Transverse colon (tissue), 4 donors: ENCODE measurements at regions not wholly inside any gene's neighbourhood (a gene's known extent, or its start where the extent isn't known, plus 50 kb on each side); places are given as distances from the start of the nearest gene placed in this dataset.

Experiments
- DNase-seq: peaks from one replicate; pipeline ENCODE4 v3.0.0-alpha.2; 2019
- H3K27ac ChIP-seq, 4 donors: fragments of 200-600 bp; sonication (generic); 2 replicates each; pipeline ENCODE4 v1.5.1; 2016 to 2018; ENCODE audit warnings: inconsistent platforms in 4 of 4
- H3K27me3 ChIP-seq: fragments of 200-600 bp; sonication (generic); 2 replicates; pipeline ENCODE4 v1.5.1; 2017; ENCODE audit warnings: inconsistent platforms
- H3K36me3 ChIP-seq, 4 donors: fragments of 200-600 bp; sonication (generic); 2 replicates each; pipeline ENCODE4 v1.5.1; 2017 to 2019; ENCODE audit warnings: inconsistent platforms in 4 of 4
- H3K4me1 ChIP-seq, 4 donors: fragments of 200-600 bp; sonication (generic); 2 replicates each; pipeline ENCODE4 v1.5.1; 2017 to 2020; ENCODE audit warnings: inconsistent platforms in 4 of 4
- H3K4me3 ChIP-seq, 4 donors: fragments of 200-600 bp; sonication (generic); 1 replicate in 1 of 4; 2 replicates in 3 of 4; pipeline versions ENCODE4 v1.5.1 to v1.6.1; 2017 to 2019; ENCODE audit warnings: inconsistent platforms in 4 of 4
- H3K9me3 ChIP-seq, 2 donors: fragments of 200-600 bp; sonication (generic); 2 replicates each; pipeline ENCODE4 v1.5.1; 2017 to 2019; ENCODE audit warnings: inconsistent platforms in 2 of 2
- CTCF ChIP-seq, 5 experiments: fragments of 200-600 bp in 3 of 5; fragments of 450-650 bp in 2 of 5; sonication (generic) in 3 of 5; IDR thresholded peaks; 1 replicate in 2 of 5; 2 replicates in 3 of 5; pipeline ENCODE4 v1.5.1; 2016 to 2017; ENCODE audit warnings: antibody characterized with exemption in 5 of 5, inconsistent platforms in 3 of 5, mild to moderate bottlenecking in 2 of 5, moderate library complexity in 1 of 5
- EP300 ChIP-seq: sonication (generic); formaldehyde crosslinking; IDR thresholded peaks from one replicate; pipeline ENCODE4 v1.6.1; 2017; ENCODE audit warnings: antibody characterized with exemption, low read depth
- POLR2A ChIP-seq: fragments of 450-650 bp; IDR thresholded peaks from one replicate; pipeline ENCODE4 v1.6.1; 2016; ENCODE audit warnings: antibody characterized with exemption, mild to moderate bottlenecking, moderate library complexity
- POLR2AphosphoS5 ChIP-seq, 3 donors: sonication (generic); formaldehyde crosslinking; IDR thresholded peaks; one replicate each; pipeline ENCODE4 v1.6.1; 2016; ENCODE audit warnings: antibody characterized with exemption in 3 of 3
- WGBS, 2 donors: methylation state at CpG; one replicate each; pipeline ENCODE4 v1.1.5; 2018; ENCODE audit warnings: low coverage in 1 of 2; 5-methylcytosine and 5-hydroxymethylcytosine counted together
- in situ Hi-C, 4 donors: fragments of 200-750 bp; cut with MboI; loops; one replicate each; pipeline versions ENCODE4 v1.15.0 to v1.15.1; 2017; ENCODE audit warnings: low sequenced_read_pairs in 3 of 4, low pct_ligation_motif_present in 1 of 4, low pct_unique_long_range_greater_than_20kb in 1 of 4
- intact Hi-C: fragments of 100-400 bp; cut with DNase I; formaldehyde crosslinking; loops from one replicate; pipeline ENCODE4 v1.15.1; 2023; ENCODE audit warnings: low total_unique reads

GRCh38 chr15:23760024-23760423 is 72.9 kb upstream of the NDN start:
- Histone ChIP-seq H3K36me3 (no peaks in the 10 kb centered on the region), H3K4me1 (no peaks in the 10 kb centered on the region), H3K27ac (no peak overlapping the region), H3K9me3 (no peaks in the 10 kb centered on the region), H3K27me3 (no peaks in the 10 kb centered on the region), H3K4me3 (no peak overlapping the region)
- no peak for DNase-seq
- in situ Hi-C loops (no loop called here), intact Hi-C loops (no loop called here)
- TF ChIP-seq POLR2AphosphoS5 (IDR thresholded peaks at IDR 0.05): no peak
- TF ChIP-seq POLR2A: no peak
- TF ChIP-seq CTCF (IDR thresholded peaks at IDR 0.05): no peak
- TF ChIP-seq EP300: no peak
- 56 to 62% methylated on average over 4 of the region's 4 CpGs for WGBS, 2 donors

DNA sequence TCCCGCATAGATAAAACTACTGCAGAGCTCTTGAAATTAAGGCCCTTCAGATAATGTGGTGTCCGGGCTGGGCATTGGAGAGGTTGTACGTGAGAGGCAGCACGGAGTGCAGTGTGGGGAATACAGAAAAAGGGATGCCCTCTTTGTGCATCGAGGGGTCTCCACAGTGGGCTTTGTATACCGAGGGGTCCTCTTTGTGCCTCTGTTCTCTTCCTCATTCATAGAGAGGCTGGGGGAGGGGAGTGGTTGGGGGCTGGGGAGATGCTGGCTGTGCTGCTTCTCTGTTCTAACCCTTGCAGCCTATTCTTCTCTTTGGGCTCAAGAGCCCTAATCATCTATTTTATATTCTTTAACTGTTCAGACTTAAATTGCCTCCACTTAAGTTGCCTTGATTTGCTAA is 74.3 kb upstream of the NDN start:
- WGBS, 2 donors: 81 to 84% methylated on average over 4 to 6 of the region's 6 CpGs
- TF ChIP-seq CTCF (IDR thresholded peaks at IDR 0.05) (no peak), POLR2A (no peak), POLR2AphosphoS5 (IDR thresholded peaks at IDR 0.05) (no peak)
- Histone ChIP-seq H3K4me3 (no peak overlapping the region), H3K4me1 (no peaks in the 10 kb centered on the region), H3K36me3 (no peaks in the 10 kb centered on the region), H3K27ac (no peak overlapping the region), H3K27me3 (no peaks in the 10 kb centered on the region), H3K9me3 (no peaks in the 10 kb centered on the region)
- in situ Hi-C loops: no loop called here
- DNase-seq: no peak
- intact Hi-C loops: no loop called here

- no peak for TF ChIP-seq CTCF (IDR thresholded peaks at IDR 0.05)
- no peak for TF ChIP-seq POLR2AphosphoS5 (IDR thresholded peaks at IDR 0.05)
- no peak for TF ChIP-seq POLR2A
- TF ChIP-seq EP300: no peak
- Histone ChIP-seq H3K27ac (no peak overlapping the region), H3K36me3 (no peaks in the 10 kb centered on the region), H3K4me3 (no peak overlapping the region), H3K9me3 (no peaks in the 10 kb centered on the region), H3K27me3 (no peaks in the 10 kb centered on the region), H3K4me1 (no peaks in the 10 kb centered on the region)
- intact Hi-C loops (no loop called here), in situ Hi-C loops (no loop called here)
- 73% methylated on average over 8 of the region's 8 CpGs; no CpG with 5 or more reads in 1 of the 2 donors for WGBS, 2 donors
- DNase-seq: no peak
Measured at GRCh38 chr15:23762026-23762425, 74.9 kb upstream of the NDN start.

DNA sequence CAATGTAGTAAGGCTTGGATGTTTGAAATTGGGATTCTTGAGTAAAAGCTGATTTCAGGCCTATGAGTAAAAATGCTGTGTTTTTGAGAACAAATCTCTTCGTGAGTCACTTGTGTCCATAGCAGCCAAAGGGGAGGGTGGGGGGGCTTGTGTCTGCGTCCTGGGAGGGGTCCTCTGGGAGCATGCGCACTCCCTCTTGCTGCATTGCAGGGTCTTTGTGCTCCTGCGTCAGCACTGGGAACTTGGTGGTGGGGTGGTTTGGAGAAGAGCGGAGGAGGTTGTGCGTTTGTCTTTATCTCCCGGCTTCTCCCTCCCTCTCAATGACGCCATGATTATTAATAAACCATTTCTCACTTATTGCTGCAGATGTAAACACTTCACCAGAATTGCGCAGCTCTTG is 75.9 kb upstream of the NDN start:
- 83 to 84% methylated on average over 7 to 9 of the region's 9 CpGs for WGBS, 2 donors
- intact Hi-C loops: no loop called here
- no peak for DNase-seq
- Histone ChIP-seq H3K4me3 (no peak overlapping the region), H3K9me3 (no peaks in the 10 kb centered on the region), H3K4me1 (no peaks in the 10 kb centered on the region), H3K27ac (no peak overlapping the region), H3K36me3 (no peaks in the 10 kb centered on the region), H3K27me3 (no peaks in the 10 kb centered on the region)
- in situ Hi-C loops: no loop called here
- TF ChIP-seq POLR2AphosphoS5 (IDR thresholded peaks at IDR 0.05) (no peak), EP300 (no peak), CTCF (IDR thresholded peaks at IDR 0.05) (no peak), POLR2A (no peak)
